Neuronal stem cell (in vitro differentiated cells): ENCODE measurements at regions not wholly inside any gene's neighbourhood (a gene's known extent, or its start where the extent isn't known, plus 50 kb on each side); places are given as distances from the start of the nearest gene placed in this dataset.

ENCODE experiments used
- DNase-seq: peaks from one replicate; pipeline ENCODE4 v3.0.0-alpha.2; 2013; ENCODE audit warnings: low spot score
- H2AFZ ChIP-seq: one replicate; pipeline ENCODE4 v1.6.1; 2013; ENCODE audit warnings: mild to moderate bottlenecking, low read length, inconsistent platforms
- H2AK5ac ChIP-seq: 2 replicates; pipeline ENCODE4 v1.6.1; 2013; ENCODE audit warnings: low read depth, mild to moderate bottlenecking, inconsistent platforms, low read length, moderate library complexity, mixed read lengths
- H2BK120ac ChIP-seq: 2 replicates; pipeline ENCODE4 v1.6.1; 2013; ENCODE audit warnings: low read depth, mild to moderate bottlenecking, inconsistent platforms, low read length, moderate library complexity, mixed read lengths
- H2BK12ac ChIP-seq: one replicate; pipeline ENCODE4 v1.6.1; 2013; ENCODE audit warnings: low read length, inconsistent platforms
- H2BK15ac ChIP-seq: 2 replicates; pipeline ENCODE4 v1.6.1; 2013; ENCODE audit warnings: mild to moderate bottlenecking, low read length, inconsistent platforms, mixed read lengths
- H2BK5ac ChIP-seq: one replicate; pipeline ENCODE4 v1.6.1; 2013; ENCODE audit warnings: inconsistent platforms, mild to moderate bottlenecking, low read length, moderate library complexity
- H3K14ac ChIP-seq: one replicate; pipeline ENCODE4 v1.6.1; 2013; ENCODE audit warnings: low read length, inconsistent platforms
- H3K18ac ChIP-seq: 2 replicates; pipeline ENCODE4 v1.6.1; 2013; ENCODE audit warnings: low read length, inconsistent platforms
- H3K23ac ChIP-seq: 2 replicates; pipeline ENCODE4 v1.6.1; 2013; ENCODE audit warnings: low read depth, mild to moderate bottlenecking, mixed read lengths, low read length, inconsistent platforms; ENCODE audit not compliant: poor library complexity
- H3K27ac ChIP-seq: replicated peaks from 3 replicates; pipeline ENCODE4 v1.5.1; 2013; ENCODE audit warnings: low read length, inconsistent platforms
- H3K27me3 ChIP-seq, 3 experiments: 2 replicates each; pipeline ENCODE4 v1.6.1; 2013; ENCODE audit warnings: low read length in 3 of 3, mild to moderate bottlenecking in 2 of 3, inconsistent platforms in 1 of 3, low read depth in 1 of 3, mixed read lengths in 1 of 3, moderate library complexity in 1 of 3; ENCODE audit not compliant: control insufficient read depth in 3 of 3, insufficient read depth in 3 of 3
- H3K36me3 ChIP-seq, 2 donors: replicated peaks in 1 of 2; 2 replicates each; pipeline ENCODE4 v1.6.1; 2013; ENCODE audit warnings: low read length in 2 of 2; ENCODE audit not compliant: control insufficient read depth in 2 of 2, insufficient read depth in 2 of 2
- H3K4ac ChIP-seq: 2 replicates; pipeline ENCODE4 v1.6.1; 2013; ENCODE audit warnings: inconsistent platforms, mild to moderate bottlenecking, low read length, moderate library complexity
- H3K4me1 ChIP-seq, 2 donors: 1 replicate in 1 of 2; 2 replicates in 1 of 2; pipeline ENCODE4 v1.6.1; 2013; ENCODE audit warnings: low read length in 2 of 2, low read depth in 1 of 2; ENCODE audit not compliant: control insufficient read depth in 2 of 2, insufficient read depth in 1 of 2
- H3K4me2 ChIP-seq: one replicate; pipeline ENCODE4 v1.6.1; 2013; ENCODE audit warnings: mild to moderate bottlenecking, low read length, inconsistent platforms; ENCODE audit not compliant: insufficient read depth, poor library complexity, severe bottlenecking
- H3K4me3 ChIP-seq, 2 donors: 2 replicates each; pipeline ENCODE4 v1.5.1; 2013; ENCODE audit warnings: low read length in 2 of 2, mild to moderate bottlenecking in 2 of 2, inconsistent platforms in 1 of 2, moderate library complexity in 1 of 2
- H3K79me1 ChIP-seq: one replicate; pipeline ENCODE4 v1.6.1; 2013; ENCODE audit warnings: low read depth, mild to moderate bottlenecking, inconsistent platforms, low read length, moderate library complexity
- H3K9ac ChIP-seq: one replicate; pipeline ENCODE4 v1.6.1; 2013; ENCODE audit warnings: mild to moderate bottlenecking, low read depth, low read length, inconsistent platforms; ENCODE audit not compliant: poor library complexity
- H3K9me3 ChIP-seq, 2 donors: replicated peaks in 1 of 2; 2 replicates each; pipeline versions ENCODE3 to v1.6.1; 2013; ENCODE audit warnings: low read length in 2 of 2, mild to moderate bottlenecking in 2 of 2, inconsistent platforms in 1 of 2, low read depth in 1 of 2, mixed read lengths in 1 of 2, moderate library complexity in 1 of 2; ENCODE audit not compliant: control insufficient read depth in 2 of 2, insufficient read depth in 1 of 2
- H4K8ac ChIP-seq: one replicate; pipeline ENCODE4 v1.6.1; 2013; ENCODE audit warnings: low read depth, mild to moderate bottlenecking, inconsistent platforms, low read length, moderate library complexity
- H4K91ac ChIP-seq: one replicate; pipeline ENCODE4 v1.6.1; 2013; ENCODE audit warnings: low read length, low read depth, mild to moderate bottlenecking, inconsistent platforms; ENCODE audit not compliant: poor library complexity
- WGBS, 2 donors: extraction: QIAGEN DNeasy Blood & Tissue Kit; methylation state at CpG; one replicate each; pipeline ENCODE4 v1.1.7; 2013; ENCODE audit warnings: missing lambda C conversion rate in 2 of 2, mixed read lengths in 1 of 2; ENCODE audit not compliant: insufficient read length in 2 of 2, insufficient replicate concordance in 1 of 2; ENCODE audit errors: extremely low coverage in 2 of 2; 5-methylcytosine and 5-hydroxymethylcytosine counted together

DNA sequence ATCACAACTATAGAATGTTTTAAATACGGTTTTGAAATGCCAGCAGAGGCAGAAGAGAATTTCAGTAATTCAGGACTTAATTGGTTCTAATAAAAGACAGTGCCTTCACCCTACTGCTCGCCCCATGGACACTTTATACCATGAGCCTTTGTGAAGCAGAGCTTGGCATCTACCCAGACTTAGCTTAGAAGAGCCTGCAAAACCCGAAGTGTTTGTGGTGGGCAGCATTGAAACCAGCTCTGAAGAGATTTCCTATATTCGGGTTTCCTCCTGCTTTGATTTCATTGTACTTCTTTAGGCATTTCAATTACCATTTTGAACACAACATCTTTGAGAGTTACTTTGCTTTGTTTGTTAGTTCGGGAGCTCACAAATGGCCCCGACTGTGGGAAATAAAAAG is 185.1 kb upstream of the MTNR1B start:
- WGBS, 2 donors: no CpG with 5 or more reads among the region's 6 CpGs
- H4K91ac ChIP-seq: no peak overlapping the region

DNA sequence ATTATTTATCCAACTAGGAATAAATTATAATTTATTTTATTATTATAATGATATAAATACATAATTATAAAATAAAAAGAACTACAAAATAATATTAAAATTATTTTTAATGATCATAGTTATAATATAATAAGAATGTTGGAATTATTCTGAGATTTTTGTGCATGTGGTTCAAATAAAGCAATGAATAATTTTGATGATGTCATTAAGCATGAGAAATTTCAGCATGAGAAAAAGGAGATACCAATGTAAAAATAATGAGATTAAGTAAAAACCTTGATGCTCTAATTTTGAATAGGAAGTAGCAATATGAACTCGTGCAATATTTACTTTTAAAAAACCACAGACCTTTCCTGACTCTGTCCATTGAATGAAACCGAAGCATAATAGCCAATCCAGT is 181.8 kb upstream of the MTNR1B start:
- no peak overlapping the region for H3K4me3 ChIP-seq
- no peak overlapping the region for H2BK15ac ChIP-seq
- H3K4me2 ChIP-seq: no peak overlapping the region
- no peak for DNase-seq
- no peak overlapping the region for H3K27ac ChIP-seq
- no CpG with 5 or more reads among the region's 2 CpGs for WGBS, 2 donors
- no peak overlapping the region for H2AK5ac ChIP-seq
- peaks cover 0 to 3% of the 10 kb centered on the region in 2 donors for H3K4me1 ChIP-seq
- H2BK120ac ChIP-seq: no peak overlapping the region
- no peaks in the 10 kb centered on the region for H3K27me3 ChIP-seq
- no peak overlapping the region for H3K23ac ChIP-seq
- H3K36me3 ChIP-seq: peaks cover 2 to 46% of the 10 kb centered on the region in 2 donors
- no peak overlapping the region for H3K14ac ChIP-seq
- H4K91ac ChIP-seq: no peak overlapping the region
- no peak overlapping the region for H3K9ac ChIP-seq
- no peak overlapping the region for H2AFZ ChIP-seq
- H3K18ac ChIP-seq: no peak overlapping the region
- no peak overlapping the region for H4K8ac ChIP-seq
- no peak overlapping the region for H2BK12ac ChIP-seq
- H3K9me3 ChIP-seq: peaks cover 0 to 28% of the 10 kb centered on the region in 2 donors
- H3K4ac ChIP-seq: no peak overlapping the region
- H2BK5ac ChIP-seq: no peak overlapping the region
- no peaks in the 10 kb centered on the region for H3K79me1 ChIP-seq

More for the DNA sequence above, 185.1 kb upstream of the MTNR1B start:
- H3K79me1 ChIP-seq: no peaks in the 10 kb centered on the region
- H3K4me3 ChIP-seq: no peak overlapping the region
- H2BK5ac ChIP-seq: no peak overlapping the region
- peaks cover 0 to 13% of the 10 kb centered on the region in 2 donors for H3K9me3 ChIP-seq
- no peak overlapping the region for H3K4me2 ChIP-seq
- H3K9ac ChIP-seq: no peak overlapping the region
- no peaks in the 10 kb centered on the region for H3K27me3 ChIP-seq
- peaks cover 0 to 5% of the 10 kb centered on the region in 2 donors for H3K4me1 ChIP-seq
- no peak overlapping the region for H3K23ac ChIP-seq
- no peak overlapping the region for H2AFZ ChIP-seq
- no peak overlapping the region for H2BK15ac ChIP-seq
- H3K18ac ChIP-seq: no peak overlapping the region
- no peak overlapping the region for H3K14ac ChIP-seq
- no peak overlapping the region for H2AK5ac ChIP-seq
- H3K4ac ChIP-seq: no peak overlapping the region
- H3K36me3 ChIP-seq: peaks cover 0 to 39% of the 10 kb centered on the region in 2 donors
- no peak overlapping the region for H3K27ac ChIP-seq
- no peak overlapping the region for H2BK12ac ChIP-seq
- DNase-seq: no peak
- H2BK120ac ChIP-seq: no peak overlapping the region
- no peak overlapping the region for H4K8ac ChIP-seq

- Histone ChIP-seq H3K14ac (no peak overlapping the region), H3K23ac (no peak overlapping the region), H3K4me1 (peaks cover 3 to 9% of the 10 kb centered on the region in 2 donors), H3K4me3 (no peak overlapping the region), H3K27ac (no peak overlapping the region), H3K9me3 (peaks cover 0 to 25% of the 10 kb centered on the region in 2 donors), H3K9ac (no peak overlapping the region), H4K8ac (no peak overlapping the region), H2BK12ac (no peak overlapping the region), H2BK120ac (no peak overlapping the region), H2AFZ (no peak overlapping the region), H2BK5ac (no peak overlapping the region), H3K18ac (no peak overlapping the region), H3K27me3 (no peaks in the 10 kb centered on the region), H4K91ac (no peak overlapping the region), H3K79me1 (no peaks in the 10 kb centered on the region), H2BK15ac (no peak overlapping the region), H3K4me2 (no peak overlapping the region), H2AK5ac (no peak overlapping the region), H3K36me3 (peaks cover 2 to 64% of the 10 kb centered on the region in 2 donors), H3K4ac (no peak overlapping the region)
- no peak for DNase-seq
- no CpG with 5 or more reads among the region's 9 CpGs for WGBS, 2 donors
Observed at GRCh38 chr11:92789761-92790160, 179.7 kb upstream of the MTNR1B start.

DNA sequence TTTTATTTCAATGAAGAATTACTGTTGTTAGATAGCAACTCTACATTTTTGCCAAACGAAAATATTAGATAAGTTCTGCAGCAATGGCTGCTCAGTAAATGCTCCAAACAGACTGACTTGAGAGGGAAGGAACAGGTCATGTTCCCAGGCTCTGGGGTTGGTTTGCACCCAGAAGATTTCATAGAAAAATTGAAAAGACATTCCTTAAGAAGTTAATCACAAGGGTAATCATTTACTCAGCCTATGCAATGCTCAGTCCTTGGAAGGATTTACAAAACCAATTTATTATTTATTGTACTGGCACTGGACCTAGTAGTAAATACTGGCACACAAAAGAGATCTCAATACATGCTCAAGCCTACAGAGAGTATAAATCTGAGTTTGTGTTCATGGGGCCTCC is 179.1 kb upstream of the MTNR1B start:
- no peak overlapping the region for H2AFZ ChIP-seq
- no peak overlapping the region for H2BK12ac ChIP-seq
- no peak overlapping the region for H3K27ac ChIP-seq
- no peaks in the 10 kb centered on the region for H3K79me1 ChIP-seq
- H4K8ac ChIP-seq: no peak overlapping the region
- H2BK120ac ChIP-seq: no peak overlapping the region
- no peak overlapping the region for H3K4me3 ChIP-seq
- peaks cover 3 to 9% of the 10 kb centered on the region in 2 donors for H3K4me1 ChIP-seq
- H3K4ac ChIP-seq: no peak overlapping the region
- no peaks in the 10 kb centered on the region for H3K27me3 ChIP-seq
- H3K36me3 ChIP-seq: peaks cover 2 to 68% of the 10 kb centered on the region in 2 donors
- H2BK5ac ChIP-seq: no peak overlapping the region
- H4K91ac ChIP-seq: no peak overlapping the region
- H3K4me2 ChIP-seq: no peak overlapping the region
- H2AK5ac ChIP-seq: no peak overlapping the region
- no peak overlapping the region for H3K23ac ChIP-seq
- H3K14ac ChIP-seq: no peak overlapping the region
- DNase-seq: no peak
- no peak overlapping the region for H3K9ac ChIP-seq
- no peak overlapping the region for H2BK15ac ChIP-seq
- no CpG with 5 or more reads among the region's 1 CpG for WGBS, 2 donors
- peaks cover 0 to 19% of the 10 kb centered on the region in 2 donors for H3K9me3 ChIP-seq
- H3K18ac ChIP-seq: no peak overlapping the region
